SK-N-MC (cell line): ENCODE measurements at regions not wholly inside any gene's neighbourhood (a gene's known extent, or its start where the extent isn't known, plus 50 kb on each side); places are given as distances from the start of the nearest gene placed in this dataset.

Experiments
- DNase-seq: peaks from one replicate; pipeline ENCODE4 v3.0.0-alpha.2; 2011; ENCODE audit warnings: low read depth, low spot score
- H3K27ac ChIP-seq: fragments of 200-600 bp; sonication (generic); 2 replicates; pipeline ENCODE4 v1.5.1; 2016; ENCODE audit warnings: mixed run types
- H3K36me3 ChIP-seq: fragments of 200-600 bp; sonication (generic); 2 replicates; pipeline ENCODE4 v1.6.1; 2017; ENCODE audit warnings: antibody characterized with exemption, low read length, mixed read lengths; ENCODE audit not compliant: insufficient read depth
- H3K4me3 ChIP-seq: fragments of 200-600 bp; sonication (generic); 2 replicates; pipeline ENCODE4 v1.5.1; 2016
- H3K9ac ChIP-seq: fragments of 200-600 bp; sonication (generic); 2 replicates; pipeline ENCODE4 v1.8.0; 2017; ENCODE audit warnings: mixed run types, mixed read lengths; ENCODE audit not compliant: insufficient read length
- H3K9me3 ChIP-seq: fragments of 200-600 bp; sonication (generic); 2 replicates; pipeline ENCODE4 v1.6.1; 2017; ENCODE audit warnings: low read depth, mild to moderate bottlenecking, antibody characterized with exemption, low read length, moderate library complexity, mixed read lengths
- EZH2 ChIP-seq: fragments of 200-600 bp; sonication (generic); IDR thresholded peaks from one replicate; pipeline ENCODE4 v1.6.1; 2017; ENCODE audit warnings: antibody characterized with exemption
- FOXP2 ChIP-seq: optimal IDR thresholded peaks from 2 replicates; pipeline ENCODE3; 2011; ENCODE audit warnings: mild to moderate bottlenecking, moderate library complexity; ENCODE audit not compliant: insufficient read depth; ENCODE audit errors: extremely low read length, control extremely low read depth
- POLR2AphosphoS5 ChIP-seq: IDR thresholded peaks from 2 replicates; pipeline ENCODE4 v1.6.1; 2012; ENCODE audit warnings: mild to moderate bottlenecking, low read depth, low read length, borderline replicate concordance

DNA sequence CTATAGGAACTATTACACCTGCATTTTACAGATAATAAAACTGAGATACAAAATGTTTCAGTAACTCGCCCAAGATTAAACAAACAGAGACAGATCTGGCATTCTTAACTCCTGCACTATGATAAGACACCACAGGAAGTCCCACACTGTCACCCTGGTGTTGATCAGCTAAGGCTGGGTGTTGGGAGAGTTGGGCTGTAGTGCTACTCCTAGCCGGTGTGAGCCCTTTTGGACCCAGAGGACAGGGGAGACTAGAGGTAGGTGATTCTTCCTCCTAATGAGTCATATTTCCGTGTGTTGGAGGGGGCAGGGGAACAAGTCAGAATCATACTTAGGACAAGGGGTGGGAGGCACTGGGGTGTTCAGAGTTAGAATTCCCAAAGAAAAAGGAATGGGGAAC is 353.2 kb upstream of the TENM4 start:
- H3K9ac ChIP-seq: no peak overlapping the region
- no peak for DNase-seq
- H3K27ac ChIP-seq: no peak overlapping the region
- TF ChIP-seq EZH2 (no peak), FOXP2 (no peak), POLR2AphosphoS5 (no peak)
- H3K36me3 ChIP-seq: no peaks in the 10 kb centered on the region
- no peak overlapping the region for H3K4me3 ChIP-seq
- H3K9me3 ChIP-seq: no peaks in the 10 kb centered on the region

DNA sequence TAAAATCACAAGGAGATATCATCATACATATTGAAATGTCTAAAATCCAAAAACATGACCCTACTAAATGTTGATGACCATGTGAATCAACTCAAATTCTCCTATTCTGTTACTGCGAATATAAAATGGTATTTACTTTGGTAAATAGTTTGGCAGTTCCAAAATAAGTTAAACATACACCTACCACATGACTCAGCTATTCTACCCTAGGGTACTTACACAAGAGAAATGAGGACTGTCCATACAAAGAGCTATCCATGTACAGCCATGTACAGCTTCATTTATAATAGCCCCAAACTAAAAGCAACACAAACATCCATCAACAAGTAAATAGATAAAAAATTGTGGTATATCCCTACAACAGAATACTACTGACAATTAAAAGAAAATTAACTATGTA is 346.1 kb upstream of the TENM4 start:
- Histone ChIP-seq H3K9ac (no peak overlapping the region), H3K4me3 (no peak overlapping the region), H3K27ac (no peak overlapping the region), H3K9me3 (no peaks in the 10 kb centered on the region), H3K36me3 (no peaks in the 10 kb centered on the region)
- no peak for DNase-seq
- TF ChIP-seq POLR2AphosphoS5 (no peak), EZH2 (no peak), FOXP2 (no peak)

DNA sequence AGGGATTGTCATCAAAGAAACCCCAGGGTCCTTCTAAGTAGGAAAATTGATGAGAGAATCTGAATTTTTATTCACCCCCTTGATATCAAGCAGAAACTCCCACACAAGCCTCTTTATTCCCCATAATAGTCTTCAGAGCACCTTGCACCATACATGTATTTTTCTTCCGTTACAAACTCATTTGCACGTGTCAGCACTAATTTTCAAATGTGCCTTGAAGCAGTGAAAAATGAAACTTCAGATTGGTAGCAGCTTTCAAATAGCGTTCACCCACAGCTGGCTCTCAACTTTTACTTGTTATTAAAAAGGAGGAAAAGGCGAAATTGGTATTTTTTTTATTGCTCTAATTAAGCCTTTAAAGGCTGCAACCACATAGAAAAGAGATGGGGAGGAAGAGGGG is 343.0 kb upstream of the TENM4 start:
- no peak for TF ChIP-seq FOXP2
- TF ChIP-seq EZH2: no peak
- no peak for TF ChIP-seq POLR2AphosphoS5

DNA sequence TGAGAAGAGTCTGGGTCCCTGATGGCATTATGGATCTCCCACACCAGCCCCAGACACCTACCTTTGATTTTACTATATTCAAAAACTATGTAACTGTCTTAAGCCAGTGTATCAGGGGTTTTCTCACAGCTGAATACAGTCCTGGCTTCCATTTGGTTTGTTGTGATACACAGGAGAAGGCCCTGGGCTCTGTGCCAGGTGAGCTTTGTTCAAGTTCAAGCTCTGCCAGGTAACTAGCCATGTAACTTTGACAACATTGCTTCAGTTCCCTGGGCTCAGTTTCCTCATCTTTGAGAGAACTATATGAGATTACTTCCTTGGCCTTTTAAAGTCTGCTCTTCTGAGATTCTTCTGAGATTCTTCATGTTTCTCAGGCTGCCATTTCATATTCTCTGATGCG is 327.5 kb upstream of the TENM4 start:
- Histone ChIP-seq H3K4me3 (no peak overlapping the region), H3K9me3 (no peaks in the 10 kb centered on the region), H3K36me3 (no peaks in the 10 kb centered on the region), H3K27ac (no peak overlapping the region), H3K9ac (no peak overlapping the region)
- TF ChIP-seq POLR2AphosphoS5 (no peak), FOXP2 (no peak), EZH2 (no peak)
- DNase-seq: no peak

More for the DNA sequence above, 343.0 kb upstream of the TENM4 start:
- Histone ChIP-seq H3K36me3 (no peaks in the 10 kb centered on the region), H3K9me3 (no peaks in the 10 kb centered on the region), H3K9ac (no peak overlapping the region), H3K4me3 (no peak overlapping the region), H3K27ac (no peak overlapping the region)
- DNase-seq: no peak

DNA sequence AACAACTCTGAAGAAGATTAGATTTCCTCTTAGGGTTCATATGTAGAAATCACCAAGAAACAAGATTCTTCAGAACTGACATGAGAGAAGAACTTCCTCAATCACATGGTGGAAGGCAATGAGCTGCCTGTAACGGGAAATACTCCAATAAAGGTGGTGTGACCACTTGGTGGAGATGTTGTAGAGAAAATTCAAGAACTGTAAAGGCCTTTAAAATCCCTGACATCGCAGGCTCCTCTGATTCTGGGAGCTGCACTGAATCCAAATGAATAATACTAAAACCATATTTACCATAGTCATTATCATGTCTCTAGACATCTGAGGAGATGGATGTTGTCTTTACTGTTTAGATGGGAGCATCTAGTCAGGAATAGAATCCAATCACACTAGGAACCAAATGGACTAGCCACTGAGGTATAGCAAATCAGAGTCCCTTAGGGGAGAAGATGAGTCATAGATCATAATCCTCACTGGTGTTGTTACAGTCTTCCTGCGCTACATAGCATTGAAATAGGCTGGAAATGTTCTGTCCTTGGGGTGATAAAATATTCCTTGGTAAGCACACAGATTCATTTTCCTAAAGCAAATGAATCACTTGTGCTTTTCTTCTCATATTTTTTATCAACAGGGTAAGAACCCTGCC is 321.6 kb upstream of the TENM4 start:
- H3K4me3 ChIP-seq: no peak overlapping the region
- no peak overlapping the region for H3K9ac ChIP-seq
- no peak overlapping the region for H3K27ac ChIP-seq
- H3K9me3 ChIP-seq: no peaks in the 10 kb centered on the region
- DNase-seq: no peak
- TF ChIP-seq FOXP2 (no peak), POLR2AphosphoS5 (no peak), EZH2 (no peak)
- H3K36me3 ChIP-seq: no peaks in the 10 kb centered on the region

DNA sequence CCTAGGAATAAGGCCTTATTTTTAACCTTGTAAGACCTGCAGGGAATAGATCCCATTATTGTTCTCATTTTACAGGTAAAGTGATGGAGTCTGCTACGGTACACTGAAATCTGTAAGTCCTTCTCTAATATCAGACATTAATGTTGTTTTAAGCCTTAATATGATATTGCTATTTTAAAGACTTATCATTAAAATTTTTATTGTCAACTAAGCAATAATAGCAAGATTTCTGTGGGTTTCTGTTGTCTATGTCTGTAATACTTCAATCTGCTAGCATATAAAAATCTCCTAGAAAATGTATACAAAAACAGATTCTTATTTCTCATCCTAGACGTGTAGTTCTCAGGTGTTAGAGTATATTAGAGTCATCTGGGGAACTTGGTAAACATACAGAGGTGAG is 317.5 kb upstream of the TENM4 start:
- no peak for DNase-seq
- no peak overlapping the region for H3K27ac ChIP-seq
- no peak for TF ChIP-seq EZH2
- TF ChIP-seq POLR2AphosphoS5: no peak
- no peak for TF ChIP-seq FOXP2

DNA sequence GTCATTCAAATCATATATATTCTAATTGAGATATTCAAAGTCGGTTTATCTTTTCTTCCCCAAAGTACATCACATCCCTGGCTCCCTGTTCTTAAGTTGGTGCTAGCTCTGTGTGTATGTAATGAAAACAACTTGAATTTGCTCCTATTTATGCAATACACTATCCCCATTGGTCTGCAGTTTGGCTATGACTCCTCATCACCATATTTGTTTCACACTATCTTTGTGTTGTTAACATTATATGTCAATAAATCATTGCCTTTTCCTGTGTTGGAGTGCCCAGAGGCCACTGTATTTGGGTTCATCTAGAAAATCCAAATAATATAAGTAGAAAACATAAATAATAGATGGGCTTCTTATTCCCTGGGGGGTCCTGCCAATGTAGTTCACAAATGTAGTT is 306.6 kb upstream of the TENM4 start:
- TF ChIP-seq FOXP2 (no peak), EZH2 (no peak), POLR2AphosphoS5 (no peak)
- no peaks in the 10 kb centered on the region for H3K36me3 ChIP-seq
- H3K27ac ChIP-seq: no peak overlapping the region
- DNase-seq: no peak
- no peaks in the 10 kb centered on the region for H3K9me3 ChIP-seq
- no peak overlapping the region for H3K9ac ChIP-seq
- H3K4me3 ChIP-seq: no peak overlapping the region

More for the DNA sequence above, 317.5 kb upstream of the TENM4 start:
- Histone ChIP-seq H3K4me3 (no peak overlapping the region), H3K9ac (no peak overlapping the region), H3K9me3 (no peaks in the 10 kb centered on the region), H3K36me3 (no peaks in the 10 kb centered on the region)

DNA sequence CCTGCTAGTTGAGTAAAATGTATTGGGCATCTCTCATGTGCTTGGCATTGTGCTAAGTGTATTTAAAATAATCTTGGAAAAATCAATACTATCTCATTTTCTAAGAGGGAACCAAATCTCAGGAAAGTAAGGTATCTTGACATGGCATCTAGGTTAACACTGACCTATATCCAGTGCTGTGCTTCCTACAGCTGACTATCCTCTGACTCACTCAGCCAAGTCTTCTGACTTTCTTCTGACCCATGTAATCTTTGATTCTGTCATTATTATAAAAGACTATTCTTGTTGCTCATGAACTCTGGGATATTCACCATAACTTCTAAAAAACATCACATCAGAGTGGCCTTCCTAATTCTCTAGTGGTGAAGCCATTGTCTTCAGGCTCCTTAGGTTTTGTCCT is 304.1 kb upstream of the TENM4 start:
- Histone ChIP-seq H3K9me3 (no peaks in the 10 kb centered on the region), H3K27ac (no peak overlapping the region), H3K4me3 (no peak overlapping the region), H3K36me3 (no peaks in the 10 kb centered on the region), H3K9ac (no peak overlapping the region)
- DNase-seq: no peak
- TF ChIP-seq POLR2AphosphoS5: no peak
- TF ChIP-seq EZH2: no peak
- no peak for TF ChIP-seq FOXP2

DNA sequence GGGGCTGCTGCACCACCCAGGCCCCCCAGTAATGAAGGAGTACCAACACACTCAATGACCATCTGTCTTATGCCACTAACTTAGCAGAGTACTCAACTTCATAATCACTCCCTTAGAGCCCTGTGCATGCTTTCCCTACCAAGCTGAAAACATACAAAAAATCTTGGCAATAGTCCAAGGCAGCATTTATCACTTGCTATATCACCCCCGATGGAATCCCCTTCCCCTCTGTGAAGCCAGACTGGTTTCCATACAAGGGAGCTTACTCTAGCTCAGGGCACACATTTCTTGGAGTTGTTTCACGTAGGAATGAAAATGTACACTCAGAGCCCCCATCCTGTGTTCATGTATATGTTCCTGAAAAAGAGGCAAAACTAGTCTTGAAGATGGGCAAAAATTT is 301.3 kb upstream of the TENM4 start:
- H3K9ac ChIP-seq: no peak overlapping the region
- no peak for DNase-seq
- H3K9me3 ChIP-seq: no peaks in the 10 kb centered on the region
- H3K27ac ChIP-seq: no peak overlapping the region
- no peak overlapping the region for H3K4me3 ChIP-seq
- no peak for TF ChIP-seq EZH2
- TF ChIP-seq FOXP2: no peak
- no peak for TF ChIP-seq POLR2AphosphoS5
- no peaks in the 10 kb centered on the region for H3K36me3 ChIP-seq
